Stimulated activated CD4-positive, alpha-beta T cell treated with anti-CD3 and anti-CD28 coated beads, Interleukin-2, amount 100 ng/mL, for 48 hours (primary cell): ENCODE measurements at regions not wholly inside any gene's neighbourhood (a gene's known extent, or its start where the extent isn't known, plus 50 kb on each side); places are given as distances from the start of the nearest gene placed in this dataset.
"Not testable (repeated sequence)": the region's sequence is repeated elsewhere in the genome, so short reads cannot be mapped to it uniquely, and the experiment has no call there.

Experiments used
- DNase-seq, 2 donors: peaks; one replicate each; pipeline ENCODE4 v3.0.0-alpha.2; 2020

DNA sequence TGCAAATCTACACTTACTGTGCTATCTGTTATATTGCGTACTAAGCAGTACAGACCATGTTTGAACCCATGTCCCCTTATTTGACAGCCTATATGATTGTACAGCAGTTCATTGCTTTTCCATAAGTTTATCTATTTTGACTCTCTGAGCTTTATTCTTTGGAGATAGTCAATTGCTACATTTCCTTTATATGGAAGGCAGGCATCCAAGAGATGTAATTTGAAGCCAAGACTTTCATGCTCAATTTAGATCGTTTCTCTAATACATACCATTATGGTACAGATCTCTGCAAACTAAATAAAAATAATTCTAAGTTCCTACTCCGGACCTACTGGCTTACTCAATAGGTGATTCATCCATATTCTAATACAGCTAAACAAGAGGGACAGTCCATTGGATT lies 424.8 kb downstream of the TMEM38B start:
- no peak for DNase-seq

DNA sequence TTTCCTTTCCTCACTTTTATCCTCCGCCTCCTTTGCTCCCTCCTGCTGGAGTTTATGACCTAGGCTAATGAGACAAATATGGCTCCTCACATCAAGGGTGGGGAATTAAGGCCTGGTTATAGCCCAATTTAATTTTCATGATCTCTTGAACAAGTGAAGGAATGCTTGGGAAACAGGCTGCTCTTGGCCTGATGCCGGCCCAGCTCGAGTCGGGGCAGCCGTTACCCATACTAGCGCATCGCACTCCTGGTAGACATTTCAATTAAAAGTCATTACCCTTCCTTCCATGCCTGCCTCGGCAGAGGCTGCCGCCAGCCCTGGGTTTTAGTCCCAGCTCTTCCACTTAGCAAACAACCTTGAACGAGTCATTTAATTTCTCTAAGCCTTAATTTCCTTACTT lies 425.7 kb downstream of the TMEM38B start:
- DNase-seq, result no peak

DNA sequence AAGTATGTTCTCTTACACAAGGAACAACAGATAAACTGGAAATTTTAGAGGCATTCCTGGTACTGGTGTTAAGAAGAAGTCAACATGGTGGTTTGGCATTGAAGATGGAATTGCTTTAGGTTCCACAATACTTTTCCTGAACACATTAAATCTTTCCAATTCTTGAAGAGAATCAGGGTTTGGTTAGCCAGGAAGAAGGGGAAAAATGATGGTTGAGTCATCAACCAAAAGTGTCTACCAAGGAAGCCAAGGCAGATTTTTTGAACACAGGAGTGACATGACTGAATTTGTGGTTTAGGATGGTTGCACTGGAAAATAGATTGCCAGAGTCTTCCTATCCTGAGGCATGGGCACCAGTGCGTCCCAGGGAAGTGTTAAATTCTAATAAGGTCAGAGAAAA lies 433.4 kb downstream of the TMEM38B start:
- no peak for DNase-seq

GRCh38 chr9:106130374-106130773 lies 436.0 kb downstream of the TMEM38B start:
- DNase-seq, result no peak

- no peak for DNase-seq
Measured at GRCh38 chr9:106143781-106144180, 449.4 kb downstream of the TMEM38B start.

DNA sequence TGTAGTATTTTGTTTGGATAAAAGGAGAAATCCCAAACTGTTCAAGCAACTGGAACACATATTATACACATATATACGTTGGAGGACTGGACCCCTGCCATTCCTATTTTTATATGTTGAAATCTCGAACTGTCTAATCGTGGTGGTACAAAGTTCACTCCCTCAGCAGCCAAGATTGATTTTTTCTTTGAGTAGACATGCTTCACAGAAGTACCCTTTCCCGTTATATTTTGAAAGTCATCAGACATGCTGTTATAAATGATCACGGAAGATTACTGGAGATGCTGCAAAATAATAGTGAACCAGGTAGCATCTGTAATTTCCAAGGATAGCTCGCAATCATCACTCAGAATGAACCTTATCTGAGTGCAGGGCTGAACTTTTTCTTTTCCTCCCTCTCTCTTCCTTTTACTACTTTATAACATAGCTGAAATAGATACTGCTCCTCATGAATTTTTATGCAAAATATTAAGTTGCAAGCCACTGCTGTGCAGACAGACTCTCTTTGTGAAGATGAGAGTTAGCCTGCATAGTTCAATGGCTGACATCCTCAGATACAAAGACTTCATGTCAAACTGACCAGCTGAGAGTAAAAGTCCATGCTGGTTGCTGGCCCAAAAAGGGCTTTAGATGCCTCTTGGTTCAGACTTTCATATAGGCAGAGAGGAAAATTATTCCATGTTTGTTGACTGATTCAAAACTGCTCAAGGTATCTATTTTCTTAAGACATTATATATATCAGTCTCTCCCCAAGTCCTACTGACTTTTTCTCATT lies 451.9 kb downstream of the TMEM38B start:
- no peak for DNase-seq

- DNase-seq, result no peak
Measured at GRCh38 chr9:106146886-106147285, 452.5 kb downstream of the TMEM38B start.

GRCh38 chr9:106149956-106150355 lies 455.6 kb downstream of the TMEM38B start:
- no peak for DNase-seq

DNA sequence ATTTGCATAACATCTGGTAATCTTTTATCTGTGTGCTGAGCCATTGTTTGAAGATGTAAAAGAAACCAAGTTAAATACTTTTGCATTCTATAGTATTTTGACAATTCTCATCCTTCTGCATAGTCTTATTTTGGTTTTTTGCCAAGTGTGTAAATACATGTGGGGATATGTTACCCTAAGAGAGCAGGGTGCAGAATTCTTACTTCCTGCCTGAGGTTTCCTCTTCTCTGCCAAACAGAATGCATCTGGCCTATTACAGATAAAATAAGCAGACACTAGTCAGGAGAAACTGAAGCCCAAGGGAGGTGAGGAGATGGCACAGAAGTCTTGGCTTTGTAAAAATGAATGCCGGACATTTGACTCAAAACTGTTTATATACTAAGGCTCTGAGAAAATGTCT lies 462.1 kb downstream of the TMEM38B start:
- no peak for DNase-seq

- no peak for DNase-seq
Measured at GRCh38 chr9:106172265-106172664, 477.9 kb downstream of the TMEM38B start.

GRCh38 chr9:106174346-106174745 lies 480.0 kb downstream of the TMEM38B start:
- no peak for DNase-seq

GRCh38 chr9:106177216-106177615 lies 482.9 kb downstream of the TMEM38B start:
- no peak for DNase-seq

- no peak for DNase-seq
Measured at GRCh38 chr9:106179191-106179590, 484.9 kb downstream of the TMEM38B start.

- not testable (repeated sequence) for DNase-seq
Measured at GRCh38 chr9:106203815-106204516, 509.6 kb downstream of the TMEM38B start.

GRCh38 chr9:106207298-106207697 lies 513.0 kb downstream of the TMEM38B start:
- DNase-seq, result no peak

DNA sequence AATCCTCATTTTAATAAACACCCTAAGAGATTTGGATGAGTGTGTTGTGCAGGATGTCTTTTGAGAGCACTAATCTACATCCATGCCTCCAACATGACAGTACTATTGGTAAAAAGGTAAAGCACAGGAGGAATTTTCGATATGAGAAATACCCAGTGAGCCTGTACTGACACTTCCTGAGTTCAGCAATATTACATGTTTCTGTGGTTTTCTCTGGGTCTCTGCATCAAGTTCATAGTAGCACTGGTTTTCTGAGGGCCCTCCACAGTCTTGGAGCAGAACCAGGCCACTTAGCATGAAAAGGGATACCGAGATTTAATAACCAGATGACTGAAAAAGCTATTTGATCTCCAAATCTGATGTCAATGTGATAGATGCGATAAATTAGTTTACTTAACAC lies 524.1 kb downstream of the TMEM38B start:
- DNase-seq, result no peak

GRCh38 chr9:106218854-106219253 lies 524.5 kb downstream of the TMEM38B start:
- no peak for DNase-seq

DNA sequence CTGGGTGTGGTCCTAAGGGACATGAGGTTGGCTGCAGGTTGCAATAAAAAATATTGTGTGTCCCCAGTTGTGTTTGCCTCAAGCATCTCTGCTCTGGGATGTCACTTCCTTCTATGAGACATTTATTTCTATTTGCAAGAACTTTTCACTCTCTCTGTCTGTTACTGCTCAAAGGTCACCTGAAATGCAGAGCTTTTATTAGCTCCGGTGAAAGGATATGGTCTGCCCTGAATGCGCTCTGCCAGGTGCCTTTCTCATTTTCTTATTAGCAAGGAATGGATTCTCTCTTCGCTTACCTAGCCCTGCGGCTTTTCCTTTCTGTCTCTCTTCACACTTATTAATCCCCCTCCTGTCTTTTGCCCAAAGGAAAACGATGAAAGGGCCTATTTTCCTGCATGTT lies 526.1 kb downstream of the TMEM38B start:
- DNase-seq, result no peak

GRCh38 chr9:106228861-106229260 lies 534.5 kb downstream of the TMEM38B start:
- DNase-seq, result no peak

- no peak for DNase-seq
Measured at GRCh38 chr9:106233116-106233515, 538.8 kb downstream of the TMEM38B start.

DNA sequence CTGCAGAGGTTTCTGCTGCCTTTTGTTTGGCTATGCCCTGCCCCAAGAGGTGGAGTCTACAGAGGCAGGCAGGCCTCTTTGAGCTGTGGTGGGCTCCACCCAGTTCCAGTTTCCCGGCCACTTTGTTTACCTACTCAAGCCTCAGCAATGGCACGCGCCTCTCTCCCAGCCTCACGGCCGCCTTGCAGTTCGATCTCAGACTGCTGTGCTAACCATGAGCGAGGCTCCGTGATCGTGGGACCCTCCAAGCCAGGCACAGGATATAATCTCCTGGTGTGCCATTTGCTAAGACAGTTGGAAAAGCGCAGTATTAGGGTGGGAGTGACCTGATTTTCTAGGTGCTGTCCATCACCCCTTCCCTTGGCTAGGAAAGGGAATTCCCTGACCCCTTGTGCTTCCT lies 566.6 kb downstream of the TMEM38B start:
- DNase-seq, result not testable (repeated sequence)

DNA sequence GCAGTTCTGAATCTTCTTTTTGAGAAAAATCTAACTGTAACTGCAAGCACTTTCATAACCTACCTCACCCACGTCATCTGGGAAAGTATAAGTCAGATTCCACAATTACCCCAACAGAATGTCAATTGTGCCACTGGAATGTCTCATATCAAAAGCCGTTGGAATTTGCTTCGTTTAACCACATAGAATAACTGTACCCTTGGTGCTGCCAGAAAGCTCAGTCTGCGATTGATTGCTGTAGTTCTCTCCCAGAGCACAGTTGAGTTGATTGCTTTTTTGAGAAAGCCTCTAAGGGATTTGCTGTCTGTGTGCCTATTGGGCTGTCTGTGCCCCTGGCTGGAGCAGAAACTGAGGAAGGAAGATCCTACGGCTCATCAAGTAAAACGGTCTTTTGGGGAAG lies 583.6 kb downstream of the TMEM38B start:
- DNase-seq, result no peak

DNA sequence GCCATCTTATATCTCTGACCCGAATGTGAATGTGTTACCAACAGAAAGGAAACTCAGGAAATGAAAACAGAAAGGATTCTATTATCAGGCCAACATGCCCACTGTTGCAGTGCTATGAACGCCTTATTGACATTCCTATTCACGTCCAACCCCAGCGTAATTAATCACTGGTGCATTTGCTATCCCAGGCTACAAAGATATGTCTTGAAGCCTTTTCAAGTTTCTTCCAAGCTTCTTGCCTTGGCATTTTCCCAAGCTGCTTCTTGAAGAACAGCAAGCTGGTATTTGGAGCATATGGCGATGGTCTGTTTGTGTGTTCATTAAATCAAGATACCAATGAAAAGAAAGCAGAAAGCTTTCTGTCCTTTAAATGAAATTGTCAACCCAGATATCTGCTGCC lies 579.2 kb upstream of the ZNF462 start:
- DNase-seq, result no peak

DNA sequence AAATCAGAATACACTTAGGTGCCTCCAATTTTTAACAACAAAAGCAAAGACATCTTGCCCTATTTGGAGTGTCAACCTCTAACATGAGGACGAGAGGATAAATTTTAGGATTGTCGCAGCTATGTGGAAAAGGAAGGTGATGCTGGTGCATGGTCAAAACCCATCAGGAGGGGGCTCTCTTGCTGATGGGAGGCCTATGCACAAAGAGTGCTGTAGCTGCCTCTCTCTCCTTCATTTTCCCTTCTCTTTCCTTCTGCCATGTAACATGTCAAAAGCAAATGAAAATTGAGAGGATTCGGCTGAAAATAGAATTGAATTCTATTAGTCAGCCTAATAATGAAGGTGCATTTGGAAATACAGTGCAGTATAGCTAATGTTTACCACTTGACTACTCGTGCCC lies 578.7 kb upstream of the ZNF462 start:
- no peak for DNase-seq

GRCh38 chr9:106286249-106286648 lies 576.7 kb upstream of the ZNF462 start:
- DNase-seq, result no peak
